ENCODE measurements at regions not wholly inside any gene's neighbourhood (a gene's known extent, or its start where the extent isn't known, plus 50 kb on each side); places are given as distances from the start of the nearest gene placed in this dataset.

- TF ChIP-seq JUNB (IDR thresholded peaks at IDR 0.05) (no peak), EZH2 (IDR thresholded peaks at IDR 0.05; ENCODE audit: borderline replicate concordance, control insufficient read depth, low read depth, low read length) (no peak), RFX5 (IDR thresholded peaks at IDR 0.05; ENCODE audit: low read depth, low read length) (no peak), SIN3A (IDR thresholded peaks at IDR 0.05; ENCODE audit: low read depth, low read length) (no peak), CEBPB (IDR thresholded peaks at IDR 0.05; ENCODE audit: borderline replicate concordance in 1 of 2, low read depth in 2 of 2, low read length in 2 of 2) (no peak)
- TF ChIP-seq, protein P1, sequence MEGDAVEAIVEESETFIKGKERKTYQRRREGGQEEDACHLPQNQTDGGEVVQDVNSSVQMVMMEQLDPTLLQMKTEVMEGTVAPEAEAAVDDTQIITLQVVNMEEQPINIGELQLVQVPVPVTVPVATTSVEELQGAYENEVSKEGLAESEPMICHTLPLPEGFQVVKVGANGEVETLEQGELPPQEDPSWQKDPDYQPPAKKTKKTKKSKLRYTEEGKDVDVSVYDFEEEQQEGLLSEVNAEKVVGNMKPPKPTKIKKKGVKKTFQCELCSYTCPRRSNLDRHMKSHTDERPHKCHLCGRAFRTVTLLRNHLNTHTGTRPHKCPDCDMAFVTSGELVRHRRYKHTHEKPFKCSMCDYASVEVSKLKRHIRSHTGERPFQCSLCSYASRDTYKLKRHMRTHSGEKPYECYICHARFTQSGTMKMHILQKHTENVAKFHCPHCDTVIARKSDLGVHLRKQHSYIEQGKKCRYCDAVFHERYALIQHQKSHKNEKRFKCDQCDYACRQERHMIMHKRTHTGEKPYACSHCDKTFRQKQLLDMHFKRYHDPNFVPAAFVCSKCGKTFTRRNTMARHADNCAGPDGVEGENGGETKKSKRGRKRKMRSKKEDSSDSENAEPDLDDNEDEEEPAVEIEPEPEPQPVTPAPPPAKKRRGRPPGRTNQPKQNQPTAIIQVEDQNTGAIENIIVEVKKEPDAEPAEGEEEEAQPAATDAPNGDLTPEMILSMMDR (IDR thresholded peaks at IDR 0.05 in 2 of 3, conservative IDR thresholded peaks at IDR 0.05 in 1 of 3; ENCODE audit: control insufficient read depth in 2 of 3, extremely low read depth in 1 of 3, insufficient read depth in 1 of 3, low read depth in 3 of 3, low read length in 3 of 3) = no peak
These were observed 179.7 kb downstream of the NPIPB11 start for GRCh38 chr16:29226782-29227181.

Measured in GM12878 (cell line).